NCI-H1417 treated with DMSO at 0.1 percent for 48 hours (cell line): ENCODE measurements at regions not wholly inside any gene's neighbourhood (a gene's known extent, or its start where the extent isn't known, plus 50 kb on each side); places are given as distances from the start of the nearest gene placed in this dataset.
"Not testable (repeated sequence)": the region's sequence is repeated elsewhere in the genome, so short reads cannot be mapped to it uniquely, and the experiment has no call there.

Experiments used
- DNase-seq: peaks from one replicate; lab custom pipeline; 2025; lab: John Stamatoyannopoulos, UW

DNA sequence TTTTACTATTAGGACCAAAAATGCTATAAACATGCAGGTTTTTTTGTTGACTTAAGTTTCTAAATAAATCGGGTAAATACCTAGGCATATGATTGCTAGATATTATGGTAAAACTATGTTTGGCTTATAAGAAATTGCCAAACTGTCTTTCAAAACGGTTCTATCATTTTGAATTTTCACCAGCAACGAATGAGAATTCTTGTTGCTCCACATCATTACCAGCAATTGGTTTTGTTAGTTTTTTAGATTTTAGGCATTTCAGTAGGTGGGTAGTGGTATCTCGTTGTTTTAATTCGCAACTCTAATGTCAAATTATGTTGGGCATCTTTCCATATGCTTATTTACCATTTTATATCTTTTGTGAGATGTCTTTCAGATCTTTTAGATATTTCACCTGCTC, 510.2 kb downstream of the JRKL start:
- no peak for DNase-seq

DNA sequence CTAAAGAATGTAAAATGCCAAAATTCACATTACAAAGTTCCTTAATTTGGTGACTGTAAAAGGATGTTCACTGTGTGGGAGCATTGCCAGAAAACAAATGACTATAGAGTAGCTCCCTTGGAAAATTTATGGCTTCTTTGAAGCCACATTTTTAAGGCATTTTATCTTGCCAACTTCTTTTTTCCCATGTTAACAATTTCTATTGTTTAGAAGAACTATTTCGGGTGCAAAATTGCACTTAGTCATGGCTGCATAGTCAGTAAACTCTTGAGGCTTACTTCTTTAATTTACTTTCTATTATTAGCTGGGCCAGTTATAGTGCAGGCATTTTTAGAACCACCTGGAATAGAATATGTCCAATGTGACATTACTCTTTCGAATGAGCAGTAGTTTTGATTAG, 515.3 kb downstream of the JRKL start:
- DNase-seq, result no peak

DNA sequence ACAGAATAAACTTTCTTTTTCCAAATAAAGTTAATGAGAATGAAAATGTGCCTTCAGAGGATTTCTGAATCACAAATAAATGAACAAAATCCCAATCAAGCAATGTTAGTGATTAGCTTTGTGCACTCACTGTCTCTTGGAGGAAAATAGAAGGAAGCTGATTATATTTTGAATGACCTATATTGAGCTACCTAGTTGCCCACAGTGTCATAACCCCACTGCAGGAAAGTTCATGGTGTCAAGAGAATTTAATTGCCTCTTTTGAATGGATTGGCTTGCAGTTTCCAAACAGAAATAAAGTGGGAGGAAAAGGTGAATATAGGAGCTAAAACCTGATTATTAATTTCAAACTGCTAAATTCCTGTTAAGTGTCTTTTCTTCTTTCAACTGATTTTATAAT, 515.9 kb downstream of the JRKL start:
- no peak for DNase-seq

DNA sequence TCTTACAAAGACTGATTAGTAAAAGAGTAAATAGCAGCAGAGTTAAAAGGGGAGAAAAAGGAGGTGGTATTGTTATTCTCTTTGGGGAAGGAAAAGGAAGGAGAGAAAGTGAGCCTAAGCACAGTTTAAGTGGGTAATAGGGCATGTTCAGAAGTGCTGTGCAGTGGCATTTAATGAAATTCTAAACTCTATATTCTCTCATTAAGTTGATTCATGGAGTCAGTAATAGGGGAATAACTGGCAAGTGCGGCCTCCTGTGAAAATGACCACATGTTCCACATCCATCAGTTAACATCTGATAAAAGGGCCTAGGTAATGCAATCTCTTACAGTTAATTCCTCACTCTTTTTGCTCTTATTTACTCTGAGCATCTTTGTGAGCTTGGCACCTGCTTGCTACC, 516.7 kb downstream of the JRKL start:
- DNase-seq, result no peak

DNA sequence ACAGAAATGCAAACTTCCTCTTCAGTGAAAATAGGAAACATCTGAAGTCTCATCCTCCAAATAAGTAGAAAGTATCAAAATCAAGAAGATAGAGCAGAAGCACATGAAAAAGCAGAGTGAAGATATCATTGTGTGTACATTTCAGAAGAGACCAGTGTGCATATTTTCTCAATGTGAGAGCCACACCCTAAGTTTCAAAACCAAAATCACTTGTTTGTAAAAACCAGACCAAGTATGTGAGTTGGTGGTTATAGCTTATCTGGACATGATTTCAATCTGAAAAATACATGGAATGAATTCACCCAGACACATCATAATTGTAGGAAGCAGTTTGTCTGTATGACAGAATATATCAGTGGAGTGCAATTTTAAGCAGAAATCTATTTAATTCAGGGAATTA, 536.0 kb downstream of the JRKL start:
- no peak for DNase-seq

DNA sequence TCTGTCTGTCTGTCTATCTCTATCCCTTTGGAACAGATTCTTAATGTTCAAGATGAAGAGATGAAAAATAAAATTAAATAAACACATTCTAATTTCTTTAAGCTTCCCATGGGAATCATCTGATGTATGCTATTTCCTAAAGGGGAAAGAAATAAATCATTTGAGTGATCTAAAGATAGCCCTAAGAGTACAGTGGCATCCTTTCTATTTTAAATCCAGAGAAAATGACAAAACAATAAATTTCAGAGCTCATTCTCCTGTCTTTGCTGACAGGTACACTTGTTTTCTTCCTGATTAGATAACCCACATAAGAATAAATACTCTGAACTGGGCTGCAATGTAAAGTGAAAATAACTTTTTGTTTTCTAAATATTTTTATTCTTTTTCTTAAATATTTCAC, 550.4 kb downstream of the JRKL start:
- DNase-seq, result no peak

DNA sequence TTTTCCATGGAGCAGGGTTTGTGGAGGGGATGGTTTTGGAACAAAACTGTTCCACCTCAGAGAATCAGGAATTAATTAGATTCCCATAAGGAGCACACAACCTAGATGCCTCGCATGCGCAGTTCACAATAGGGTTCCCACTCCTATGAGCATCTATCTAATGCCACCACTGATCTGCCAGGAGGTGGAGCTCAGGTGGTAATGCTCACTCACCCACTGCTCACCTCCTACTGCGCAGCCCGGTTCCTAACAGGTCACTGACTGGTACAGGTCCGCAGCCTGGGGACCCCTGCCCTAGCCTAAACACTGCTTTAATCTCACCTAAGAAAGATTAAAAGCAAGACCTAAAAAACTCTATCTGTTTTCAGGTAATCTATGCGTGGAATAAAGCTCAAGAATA, 553.0 kb downstream of the JRKL start:
- DNase-seq, result no peak

DNA sequence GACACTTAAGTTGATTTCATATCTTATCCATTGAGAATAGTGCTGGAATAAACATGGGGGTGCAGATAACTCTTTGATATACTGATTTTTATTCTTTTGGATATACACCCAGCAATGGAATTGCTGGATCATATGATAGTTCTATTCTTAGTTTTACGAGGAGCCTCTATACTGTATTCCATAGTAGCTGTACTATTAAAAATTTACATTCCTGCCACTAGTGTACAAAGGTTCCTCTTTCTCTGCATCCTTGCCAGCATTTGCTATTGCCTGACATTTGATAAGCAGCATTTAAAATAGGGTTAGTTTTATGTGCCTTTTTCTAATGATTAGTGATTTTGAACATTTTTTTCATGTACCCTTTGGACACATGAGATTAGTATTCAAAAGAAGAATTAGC, 554.2 kb downstream of the JRKL start:
- DNase-seq, result no peak

DNA sequence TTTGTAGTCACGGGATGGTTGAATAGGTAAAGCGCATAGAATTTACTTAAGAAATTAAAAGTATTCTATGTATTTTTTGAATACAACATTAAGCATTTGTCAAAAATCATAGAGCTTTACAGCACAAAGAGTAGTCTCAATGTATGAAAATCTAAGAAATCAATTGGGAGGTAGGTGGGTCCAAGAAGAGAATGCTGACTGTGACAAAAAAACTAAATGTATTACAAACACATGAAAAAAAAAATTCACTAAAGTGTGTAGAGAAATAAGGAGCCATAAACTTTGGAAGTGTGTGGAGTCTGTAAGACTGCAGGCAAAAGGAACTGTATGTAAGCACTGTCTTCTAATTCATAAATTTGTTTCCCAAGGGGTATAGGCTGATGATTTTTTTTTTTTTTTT, 558.3 kb downstream of the JRKL start:
- no peak for DNase-seq

DNA sequence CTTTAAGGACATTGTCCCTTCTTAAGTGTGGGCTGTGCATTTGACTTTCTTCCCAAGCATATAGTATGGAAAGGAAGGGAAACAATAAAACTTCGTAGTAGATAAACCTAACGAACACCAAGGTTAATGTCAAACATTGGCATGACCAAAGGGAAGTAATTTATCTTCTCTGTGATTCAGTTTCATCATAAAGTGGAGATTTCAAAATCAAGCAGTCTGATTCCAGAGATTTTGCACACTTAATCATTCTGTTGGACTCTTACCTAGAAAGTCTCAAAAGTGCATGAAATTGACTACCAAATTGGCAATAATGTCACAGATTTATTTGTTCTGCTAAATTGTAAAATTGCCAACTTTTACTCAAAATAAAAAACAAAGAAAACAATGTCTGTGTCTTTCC, 559.7 kb downstream of the JRKL start:
- no peak for DNase-seq

DNA sequence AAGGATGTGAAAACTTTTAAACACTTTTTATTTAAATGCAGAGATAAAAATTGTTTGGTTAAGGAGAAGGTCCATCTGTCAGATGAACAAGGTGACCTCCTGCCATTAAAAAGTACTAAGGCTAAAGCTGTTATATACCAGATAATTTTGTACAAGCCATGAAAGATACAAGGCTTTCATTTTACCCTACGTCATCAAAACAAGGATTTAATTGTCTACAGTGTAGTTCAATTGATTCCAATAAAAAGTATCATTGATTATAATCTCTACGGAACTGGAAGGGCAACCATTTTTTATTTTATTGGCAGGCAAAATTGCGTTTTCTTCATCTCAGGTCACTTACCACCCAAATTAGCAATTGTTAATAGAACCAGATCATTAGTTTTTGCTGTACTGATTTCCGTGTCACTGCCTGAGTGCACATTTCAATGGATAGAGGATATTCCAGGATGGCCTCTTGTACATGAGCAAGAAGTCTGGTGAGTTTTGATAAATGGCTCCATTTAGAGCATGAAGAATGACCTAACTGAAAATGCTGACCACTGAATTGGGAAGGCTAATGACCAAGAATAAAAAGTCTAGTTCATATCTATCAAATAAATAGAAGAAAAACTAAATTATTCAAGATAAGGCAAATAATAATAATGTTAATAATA, 564.9 kb downstream of the JRKL start:
- DNase-seq, result no peak

DNA sequence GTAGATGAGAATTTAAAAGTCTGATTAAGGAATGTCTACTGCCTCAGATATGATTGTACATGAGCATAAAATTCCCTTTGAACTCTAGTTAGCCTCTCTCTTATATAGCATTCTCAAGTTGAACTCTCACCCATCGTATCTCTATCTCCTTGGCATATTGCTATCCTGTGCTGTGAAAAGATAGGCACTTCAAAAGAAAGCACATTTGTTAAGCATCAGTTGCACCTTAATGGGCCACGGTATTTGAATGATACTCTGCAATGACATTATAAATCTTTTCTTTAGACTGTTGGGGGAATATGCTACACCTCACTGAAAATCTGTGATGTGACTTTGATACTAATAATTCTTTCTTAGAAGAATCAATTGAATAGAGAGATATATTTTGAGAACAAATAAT, 570.7 kb downstream of the JRKL start:
- no peak for DNase-seq

DNA sequence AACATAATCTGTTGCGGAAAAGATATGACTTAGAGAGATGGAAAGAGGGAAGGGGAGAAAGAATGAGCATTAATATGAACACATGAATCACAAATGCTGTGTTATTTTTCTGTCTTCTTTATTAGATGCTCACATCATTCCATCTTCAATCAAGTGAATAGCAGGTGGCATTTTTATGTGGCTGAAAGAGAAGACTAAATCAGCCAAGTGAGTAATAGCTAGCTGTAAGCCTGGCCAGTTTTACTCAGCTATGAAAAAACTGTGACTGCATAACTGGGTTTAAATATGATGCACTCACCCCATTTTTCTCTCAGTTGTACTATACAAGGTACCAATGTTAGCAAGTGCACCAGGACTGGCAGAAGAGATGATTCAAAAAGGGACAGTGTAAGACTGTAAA, 571.1 kb downstream of the JRKL start:
- DNase-seq, result no peak

DNA sequence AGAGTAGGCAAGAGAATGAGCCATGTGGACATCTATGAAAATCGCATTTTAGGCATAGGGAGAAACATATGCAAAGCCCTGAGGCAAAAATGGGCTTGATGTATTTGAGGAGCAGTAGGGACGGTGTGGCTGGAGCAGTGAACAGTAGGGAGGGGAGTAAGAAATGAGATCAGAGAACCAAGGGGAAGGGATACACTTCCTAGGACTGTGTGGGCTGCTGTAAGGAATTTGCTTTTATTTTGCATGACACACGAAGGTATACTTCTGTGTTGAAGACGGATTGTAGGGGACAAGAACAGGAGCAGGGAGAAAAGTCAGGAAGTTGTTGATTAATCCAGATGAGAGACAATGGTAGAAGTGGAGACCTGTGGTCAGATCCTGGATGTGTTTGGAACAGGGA, 572.1 kb downstream of the JRKL start:
- no peak for DNase-seq

DNA sequence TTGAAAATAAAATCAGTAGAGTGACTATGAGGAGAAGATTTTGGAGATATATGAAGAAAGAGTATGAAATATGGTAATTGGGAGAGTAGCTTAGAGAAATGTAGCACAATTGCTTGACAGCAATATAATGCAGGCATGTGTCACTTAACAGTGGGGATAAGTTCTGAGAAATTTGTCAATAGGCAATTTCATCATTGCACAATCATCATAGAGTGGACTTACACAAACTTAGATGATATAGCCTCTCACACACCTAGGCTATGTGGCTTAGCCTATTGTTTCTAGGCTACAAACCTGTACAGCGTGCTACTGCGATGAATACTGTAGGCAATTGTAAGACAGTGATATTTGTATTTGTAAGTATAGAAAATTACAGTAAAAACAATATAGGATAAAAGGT, 573.6 kb downstream of the JRKL start:
- DNase-seq, result no peak

DNA sequence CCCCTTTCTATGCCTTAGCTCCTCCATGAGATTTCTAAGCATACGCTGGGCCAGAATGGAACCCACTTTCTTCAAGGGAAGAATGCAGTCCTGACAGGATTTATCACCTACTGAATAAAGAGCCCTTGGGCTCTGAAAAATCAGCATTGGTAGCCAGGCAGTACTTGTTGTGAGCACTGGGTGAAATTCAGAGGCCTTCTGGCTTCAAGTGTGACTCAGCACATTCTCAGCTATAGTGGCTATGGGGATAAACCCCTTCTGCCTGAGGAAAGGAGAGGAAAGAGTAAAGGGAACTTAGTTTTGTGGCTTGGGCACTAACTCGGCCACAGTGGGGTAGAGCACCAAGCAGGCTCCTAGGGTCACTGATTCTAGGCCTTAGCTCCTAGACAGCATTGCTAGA, 574.8 kb downstream of the JRKL start:
- no peak for DNase-seq

DNA sequence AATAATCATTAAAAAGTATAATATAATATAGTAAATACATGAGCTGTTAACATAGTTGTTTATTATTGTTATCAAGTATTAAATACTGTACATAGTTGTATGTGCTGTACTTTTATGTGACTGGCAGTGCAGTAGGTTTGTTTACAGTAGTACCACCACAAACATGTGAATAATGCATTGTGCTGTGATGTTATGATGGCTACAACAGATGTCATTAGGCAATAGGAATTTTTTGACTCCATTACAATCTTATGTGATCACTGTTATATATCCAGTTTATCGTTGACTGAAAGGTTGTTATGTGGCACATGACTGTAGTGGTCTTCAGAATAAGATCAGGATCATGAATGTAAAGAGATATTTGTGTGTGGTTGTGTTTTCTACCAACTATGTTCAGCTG, 577.8 kb downstream of the JRKL start:
- no peak for DNase-seq

DNA sequence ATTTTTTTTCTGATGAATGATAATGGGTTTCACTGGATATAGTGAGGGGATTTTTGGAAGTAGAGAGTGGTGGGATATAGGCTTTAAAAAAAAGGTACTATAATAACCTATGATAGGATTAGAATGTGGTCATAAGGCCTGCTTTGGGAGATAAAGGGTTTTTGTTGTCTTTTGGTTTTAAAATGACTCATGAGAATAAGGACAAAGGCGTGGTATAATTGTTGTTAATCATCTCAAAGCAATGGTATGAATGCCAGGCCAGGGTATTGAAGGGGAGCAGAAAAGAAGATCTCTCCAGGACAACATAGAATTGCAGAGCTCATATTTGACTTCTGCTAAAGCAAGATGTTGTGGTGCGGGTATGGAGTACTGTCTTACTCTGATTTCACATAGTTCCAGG, 579.4 kb downstream of the JRKL start:
- DNase-seq, result no peak

DNA sequence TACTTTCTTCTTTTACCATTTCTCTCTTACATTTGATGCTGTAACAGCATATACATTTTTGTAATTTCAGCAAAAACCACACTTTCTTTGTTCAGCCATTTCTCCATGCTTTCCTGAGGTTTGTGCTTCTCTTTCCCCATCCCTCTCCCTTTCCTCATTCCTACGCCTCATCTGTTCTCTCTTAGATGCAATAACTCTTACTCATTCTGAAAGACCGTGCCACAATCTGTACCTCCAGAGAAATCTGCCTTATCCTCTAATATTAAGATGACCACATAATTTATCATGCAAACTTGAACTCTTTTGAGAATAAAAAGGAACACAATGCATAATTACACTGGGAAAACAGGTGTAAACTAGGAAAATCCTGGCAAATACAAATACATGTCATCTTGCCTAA, 588.9 kb downstream of the JRKL start:
- DNase-seq, result no peak

DNA sequence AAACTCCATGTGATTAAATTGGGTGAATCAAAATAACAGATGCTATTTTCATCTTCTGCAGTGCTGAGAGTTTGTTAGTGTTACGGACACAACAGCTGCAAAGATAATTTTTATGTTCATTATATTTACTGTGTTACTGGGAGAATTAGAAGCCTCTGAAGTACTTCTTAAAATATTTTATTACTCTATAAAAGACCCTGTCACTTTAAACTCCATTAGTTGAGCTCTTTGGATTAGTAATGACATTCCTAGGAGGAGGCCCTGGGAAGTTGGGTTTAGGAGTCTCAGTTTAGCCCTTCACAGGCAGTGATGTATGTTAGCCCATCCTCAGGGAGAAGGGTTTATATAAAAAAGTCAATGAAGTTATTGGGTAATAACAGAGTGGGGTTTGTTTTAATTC, 596.7 kb downstream of the JRKL start:
- no peak for DNase-seq

DNA sequence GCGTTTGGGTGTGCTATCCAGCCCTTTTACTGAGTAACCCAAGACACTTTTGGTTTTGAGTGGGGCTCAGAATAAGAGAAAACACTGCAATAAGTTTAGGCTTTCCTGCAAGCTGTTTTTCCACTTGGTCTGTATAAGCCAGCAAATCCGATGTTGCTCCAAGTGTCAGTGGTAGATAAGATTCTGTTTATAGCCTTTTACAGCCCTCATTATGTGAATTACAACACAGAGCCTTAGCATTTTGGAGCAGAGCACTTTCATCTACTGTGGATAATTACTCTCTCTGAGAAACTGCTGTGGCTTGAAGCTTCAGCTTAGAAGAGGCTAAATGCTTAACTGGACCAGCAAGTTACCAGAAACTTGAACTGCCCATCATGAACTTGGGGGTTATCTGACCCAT, 601.1 kb downstream of the JRKL start:
- DNase-seq, result no peak

DNA sequence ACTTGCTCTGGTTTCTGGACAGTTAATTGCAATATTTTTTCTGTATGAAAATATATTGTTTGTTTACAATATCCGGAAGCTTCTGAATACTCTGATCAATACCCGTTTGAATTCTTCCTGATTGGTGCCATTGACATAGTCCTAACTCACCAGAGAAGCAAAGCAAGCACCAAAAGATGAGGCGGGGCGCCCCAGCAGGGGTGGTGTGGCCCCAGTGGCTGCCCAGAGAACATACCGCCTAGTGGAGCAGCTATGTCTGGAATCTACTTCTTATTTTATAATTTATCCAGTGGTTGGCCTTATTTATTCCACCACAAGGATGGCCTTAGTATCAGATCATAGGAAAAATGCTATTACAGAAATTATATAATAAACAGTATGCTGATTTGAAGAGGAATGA, 610.7 kb downstream of the JRKL start:
- no peak for DNase-seq

DNA sequence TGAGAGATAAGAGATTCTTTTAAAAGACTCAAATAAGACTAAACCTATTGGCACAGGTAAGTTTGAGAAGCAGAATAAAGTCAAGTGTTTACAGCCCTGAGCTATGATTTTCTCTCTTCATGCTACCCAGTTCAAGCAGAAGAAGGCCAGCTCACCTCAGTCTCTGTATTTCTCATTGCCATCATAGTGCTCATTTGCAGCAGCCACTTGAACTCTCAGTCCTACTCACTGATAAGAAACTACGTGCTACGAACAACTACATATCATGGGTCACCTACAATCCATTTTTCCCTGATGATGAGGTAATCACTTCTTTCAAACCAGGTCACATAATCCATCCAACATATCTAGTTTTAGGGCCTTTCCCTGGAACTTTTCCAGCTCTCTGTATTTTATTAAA, 617.5 kb downstream of the JRKL start:
- DNase-seq, result no peak

DNA sequence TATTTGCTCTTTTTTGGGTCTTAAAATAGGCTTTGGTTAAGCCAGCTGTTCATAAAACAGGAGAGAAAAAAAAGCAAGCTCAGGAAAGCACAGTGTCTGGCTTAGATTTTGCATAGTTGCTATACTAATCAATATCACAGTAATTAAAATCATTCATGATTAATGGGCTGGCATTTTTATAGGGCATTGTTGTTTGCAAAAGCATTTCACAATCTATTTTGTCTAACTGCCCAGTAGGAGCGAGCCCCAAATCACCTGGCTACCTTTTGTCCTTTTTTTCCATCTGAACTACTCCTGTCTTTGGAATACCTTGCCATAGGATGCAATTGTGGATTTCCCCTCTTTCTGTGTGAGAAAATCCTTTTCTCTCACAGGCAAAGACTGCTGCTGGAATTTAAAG, 619.8 kb downstream of the JRKL start:
- peak; percentile 14 for DNase-seq

DNA sequence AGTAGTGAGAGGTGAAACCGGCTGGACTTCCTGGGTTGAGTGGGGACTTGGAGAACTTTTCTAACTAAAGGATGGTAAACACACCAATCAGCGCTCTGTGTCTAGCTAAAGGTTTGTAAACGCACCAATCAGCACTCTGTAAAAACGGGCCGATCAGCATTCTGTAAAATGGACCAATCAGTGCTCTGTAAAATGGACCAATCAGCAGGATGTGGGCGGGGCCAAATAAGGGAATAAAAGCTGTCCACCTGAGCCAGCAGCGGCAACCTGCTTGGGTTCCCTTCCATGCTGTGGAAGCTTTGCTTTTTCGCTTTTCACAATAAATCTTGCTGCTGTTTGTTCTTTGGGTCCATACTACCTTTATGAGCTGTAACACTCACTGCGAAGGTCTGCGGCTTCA, 621.2 kb downstream of the JRKL start:
- DNase-seq, result not testable (repeated sequence)
